ENCODE measurements at regions not wholly inside any gene's neighbourhood (a gene's known extent, or its start where the extent isn't known, plus 50 kb on each side); places are given as distances from the start of the nearest gene placed in this dataset.

- DNase-seq (ENCODE audit: extremely low spot score in 2 of 2) = no peak
- Histone ChIP-seq H3K9me3 (no peaks in the 10 kb centered on the region), H3K4me1 (no peaks in the 10 kb centered on the region), H3K36me3 (no peaks in the 10 kb centered on the region), H3K27me3 (no peaks in the 10 kb centered on the region), H3K27ac (no peak overlapping the region), H3K4me3 (no peak overlapping the region)
- TF ChIP-seq POLR2AphosphoS5 (IDR thresholded peaks at IDR 0.05; ENCODE audit: insufficient read depth in 1 of 2, low read depth in 1 of 2) = no peak
- no peak for TF ChIP-seq CTCF (IDR thresholded peaks at IDR 0.05)
- no peak for TF ChIP-seq POLR2A (IDR thresholded peaks at IDR 0.05)
- intact Hi-C loops (cut with DNase I) = no loop called here
These were observed 72.1 kb upstream of the BRINP1 start for GRCh38 chr9:119441338-119441737.

GRCh38 chr9:119436261-119436660 lies 67.0 kb upstream of the BRINP1 start:
- H3K9me3 ChIP-seq = no peaks in the 10 kb centered on the region
- TF ChIP-seq CTCF (IDR thresholded peaks at IDR 0.05) (no peak), POLR2A (IDR thresholded peaks at IDR 0.05) (no peak), POLR2AphosphoS5 (IDR thresholded peaks at IDR 0.05; ENCODE audit: insufficient read depth in 1 of 2, low read depth in 1 of 2) (no peak)
- no peak overlapping the region for H3K27ac ChIP-seq
- intact Hi-C loops (cut with DNase I) = no loop called here
- no peaks in the 10 kb centered on the region for H3K36me3 ChIP-seq
- H3K4me1 ChIP-seq = no peaks in the 10 kb centered on the region
- DNase-seq (ENCODE audit: extremely low spot score in 2 of 2) = no peak
- H3K4me3 ChIP-seq = no peak overlapping the region
- no peaks in the 10 kb centered on the region for H3K27me3 ChIP-seq

- Histone ChIP-seq H3K27me3 (no peaks in the 10 kb centered on the region), H3K9me3 (no peaks in the 10 kb centered on the region), H3K4me3 (no peak overlapping the region), H3K27ac (no peak overlapping the region), H3K36me3 (no peaks in the 10 kb centered on the region), H3K4me1 (no peaks in the 10 kb centered on the region)
- no peak for DNase-seq (ENCODE audit: extremely low spot score in 2 of 2)
- TF ChIP-seq CTCF (IDR thresholded peaks at IDR 0.05) (no peak), POLR2AphosphoS5 (IDR thresholded peaks at IDR 0.05; ENCODE audit: insufficient read depth in 1 of 2, low read depth in 1 of 2) (no peak), POLR2A (IDR thresholded peaks at IDR 0.05) (no peak)
- intact Hi-C loops (cut with DNase I) = no loop called here
These were observed 65.8 kb upstream of the BRINP1 start for GRCh38 chr9:119435076-119435475.

GRCh38 chr9:119432428-119432827 lies 63.2 kb upstream of the BRINP1 start:
- Histone ChIP-seq H3K27ac (no peak overlapping the region), H3K27me3 (no peaks in the 10 kb centered on the region), H3K9me3 (no peaks in the 10 kb centered on the region), H3K36me3 (no peaks in the 10 kb centered on the region), H3K4me3 (no peak overlapping the region), H3K4me1 (no peaks in the 10 kb centered on the region)
- intact Hi-C loops (cut with DNase I) = no loop called here
- TF ChIP-seq CTCF (IDR thresholded peaks at IDR 0.05) = no peak
- TF ChIP-seq POLR2AphosphoS5 (IDR thresholded peaks at IDR 0.05; ENCODE audit: insufficient read depth in 1 of 2, low read depth in 1 of 2) = no peak
- no peak for DNase-seq (ENCODE audit: extremely low spot score in 2 of 2)

GRCh38 chr9:119429302-119429701 lies 60.1 kb upstream of the BRINP1 start:
- Histone ChIP-seq H3K4me1 (no peaks in the 10 kb centered on the region), H3K27me3 (no peaks in the 10 kb centered on the region), H3K4me3 (no peak overlapping the region), H3K9me3 (no peaks in the 10 kb centered on the region), H3K27ac (no peak overlapping the region), H3K36me3 (no peaks in the 10 kb centered on the region)
- intact Hi-C loops (cut with DNase I) = no loop called here
- TF ChIP-seq CTCF (IDR thresholded peaks at IDR 0.05) = no peak
- no peak for TF ChIP-seq POLR2AphosphoS5 (IDR thresholded peaks at IDR 0.05; ENCODE audit: insufficient read depth in 1 of 2, low read depth in 1 of 2)
- no peak for TF ChIP-seq POLR2A (IDR thresholded peaks at IDR 0.05)
- DNase-seq (ENCODE audit: extremely low spot score in 2 of 2) = no peak
